Tibial nerve (tissue), 4 donors: ENCODE measurements at regions not wholly inside any gene's neighbourhood (a gene's known extent, or its start where the extent isn't known, plus 50 kb on each side); places are given as distances from the start of the nearest gene placed in this dataset.

Experiments used
- DNase-seq, 2 donors: peaks; one replicate each; pipeline ENCODE4 v3.0.0-alpha.2; 2019; ENCODE audit warnings: low spot score in 2 of 2
- H3K27ac ChIP-seq, 4 donors: fragments of 200-600 bp; sonication (generic) in 3 of 4; one replicate each; pipeline ENCODE4 v1.5.1; 2017 to 2019; ENCODE audit warnings: mild to moderate bottlenecking in 1 of 4
- H3K27me3 ChIP-seq, 2 donors: fragments of 200-600 bp; sonication (generic) in 1 of 2; one replicate each; pipeline versions ENCODE4 v1.5.1 to v1.6.0; 2017 to 2019
- H3K36me3 ChIP-seq, 3 donors: fragments of 200-600 bp; sonication (generic); one replicate each; pipeline ENCODE4 v1.5.1; 2018 to 2019
- H3K4me1 ChIP-seq, 4 donors: fragments of 200-600 bp; sonication (generic) in 3 of 4; one replicate each; pipeline ENCODE4 v1.5.1; 2017 to 2019
- H3K4me3 ChIP-seq, 4 donors: fragments of 200-600 bp; sonication (generic) in 3 of 4; one replicate each; pipeline ENCODE4 v1.5.1; 2017 to 2019; ENCODE audit warnings: mild to moderate bottlenecking in 1 of 4, moderate library complexity in 1 of 4
- H3K9me3 ChIP-seq, 4 donors: fragments of 200-600 bp; sonication (generic) in 3 of 4; one replicate each; pipeline ENCODE4 v1.5.1; 2017 to 2019
- CTCF ChIP-seq, 5 experiments: fragments of 200-600 bp in 3 of 5; fragments of 450-650 bp in 2 of 5; sonication (generic) in 3 of 5; IDR thresholded peaks; one replicate each; pipeline ENCODE4 v1.5.1; 2016 to 2019; ENCODE audit warnings: antibody characterized with exemption in 5 of 5, mild to moderate bottlenecking in 3 of 5, moderate library complexity in 2 of 5
- EP300 ChIP-seq, 2 donors: sonication (generic); formaldehyde crosslinking; IDR thresholded peaks; one replicate each; pipeline ENCODE4 v1.6.1; 2017; ENCODE audit warnings: antibody characterized with exemption in 2 of 2, mild to moderate bottlenecking in 1 of 2
- POLR2A ChIP-seq, 2 donors: fragments of 450-650 bp; IDR thresholded peaks; one replicate each; pipeline ENCODE4 v1.6.1; 2017; ENCODE audit warnings: antibody characterized with exemption in 2 of 2, mild to moderate bottlenecking in 2 of 2, moderate library complexity in 2 of 2
- WGBS, 2 donors: methylation state at CpG; one replicate each; pipeline ENCODE4 v1.1.5; 2018; 5-methylcytosine and 5-hydroxymethylcytosine counted together

- Histone ChIP-seq H3K9me3 (no peaks in the 10 kb centered on the region), H3K4me3 (no peak overlapping the region), H3K27me3 (no peaks in the 10 kb centered on the region), H3K36me3 (no peaks in the 10 kb centered on the region), H3K27ac (no peak overlapping the region), H3K4me1 (peaks cover 0 to 26% (median 0%) of the 10 kb centered on the region in 4 donors)
- no peak for TF ChIP-seq POLR2A (IDR thresholded peaks at IDR 0.05)
- DNase-seq: no peak
- 95 to 97% methylated on average over 1 of the region's 1 CpG for WGBS, 2 donors
Observed at GRCh38 chr3:178056868-178057267, 479.4 kb upstream of the KCNMB2 start.

GRCh38 chr3:178058629-178059028 is 477.6 kb upstream of the KCNMB2 start:
- no peak for DNase-seq
- H3K9me3 ChIP-seq: no peaks in the 10 kb centered on the region
- H3K4me3 ChIP-seq: no peak overlapping the region
- H3K27me3 ChIP-seq: no peaks in the 10 kb centered on the region
- no peak for TF ChIP-seq POLR2A (IDR thresholded peaks at IDR 0.05)
- TF ChIP-seq CTCF (IDR thresholded peaks at IDR 0.05): no peak
- no peak for TF ChIP-seq EP300 (IDR thresholded peaks at IDR 0.05)
- WGBS, 2 donors: 59 to 71% methylated on average over 6 of the region's 6 CpGs
- H3K36me3 ChIP-seq: no peaks in the 10 kb centered on the region
- H3K4me1 ChIP-seq: peaks cover 0 to 34% (median 0%) of the 10 kb centered on the region in 4 donors
- H3K27ac ChIP-seq: no peak overlapping the region

- Histone ChIP-seq H3K27ac (no peak overlapping the region), H3K9me3 (no peaks in the 10 kb centered on the region), H3K4me3 (no peak overlapping the region), H3K36me3 (no peaks in the 10 kb centered on the region), H3K27me3 (no peaks in the 10 kb centered on the region), H3K4me1 (peaks cover 0 to 35% (median 0%) of the 10 kb centered on the region in 4 donors)
- no peak for TF ChIP-seq EP300 (IDR thresholded peaks at IDR 0.05)
- TF ChIP-seq POLR2A (IDR thresholded peaks at IDR 0.05): no peak
- TF ChIP-seq CTCF (IDR thresholded peaks at IDR 0.05): no peak
- no peak for DNase-seq
Observed at GRCh38 chr3:178059119-178059518, 477.1 kb upstream of the KCNMB2 start.

GRCh38 chr3:178059836-178060235 is 476.4 kb upstream of the KCNMB2 start:
- Histone ChIP-seq H3K9me3 (no peaks in the 10 kb centered on the region), H3K27ac (no peak overlapping the region), H3K36me3 (no peaks in the 10 kb centered on the region), H3K4me1 (peaks cover 0 to 35% (median 0%) of the 10 kb centered on the region in 4 donors), H3K4me3 (no peak overlapping the region), H3K27me3 (no peaks in the 10 kb centered on the region)
- DNase-seq: no peak
- TF ChIP-seq CTCF (IDR thresholded peaks at IDR 0.05): no peak
- WGBS, 2 donors: 88 to 89% methylated on average over 6 of the region's 6 CpGs

GRCh38 chr3:178060407-178060806 is 475.8 kb upstream of the KCNMB2 start:
- no peaks in the 10 kb centered on the region for H3K36me3 ChIP-seq
- H3K9me3 ChIP-seq: no peaks in the 10 kb centered on the region
- no peak overlapping the region for H3K27ac ChIP-seq
- peak in 1 of 2 donors; percentile 47 for DNase-seq
- no peaks in the 10 kb centered on the region for H3K27me3 ChIP-seq
- H3K4me3 ChIP-seq: no peak overlapping the region
- WGBS, 2 donors: 49% methylated on average over 2 of the region's 2 CpGs
- H3K4me1 ChIP-seq: peaks cover 0 to 35% (median 0%) of the 10 kb centered on the region in 4 donors
- TF ChIP-seq EP300 (IDR thresholded peaks at IDR 0.05) (peak in 1 of 2 donors; percentile 71), CTCF (IDR thresholded peaks at IDR 0.05) (no peak), POLR2A (IDR thresholded peaks at IDR 0.05) (no peak)

GRCh38 chr3:178062126-178062525 is 474.1 kb upstream of the KCNMB2 start:
- H3K4me3 ChIP-seq: no peak overlapping the region
- DNase-seq: no peak
- H3K9me3 ChIP-seq: no peaks in the 10 kb centered on the region
- 71 to 78% methylated on average over 1 of the region's 1 CpG for WGBS, 2 donors
- no peak overlapping the region for H3K27ac ChIP-seq
- H3K4me1 ChIP-seq: peaks cover 0 to 35% (median 0%) of the 10 kb centered on the region in 4 donors
- no peaks in the 10 kb centered on the region for H3K27me3 ChIP-seq
- H3K36me3 ChIP-seq: no peaks in the 10 kb centered on the region
- TF ChIP-seq EP300 (IDR thresholded peaks at IDR 0.05) (no peak), POLR2A (IDR thresholded peaks at IDR 0.05) (no peak), CTCF (IDR thresholded peaks at IDR 0.05) (no peak)
